Astrocyte (in vitro differentiated cells and primary cell): ENCODE measurements at regions not wholly inside any gene's neighbourhood (a gene's known extent, or its start where the extent isn't known, plus 50 kb on each side); places are given as distances from the start of the nearest gene placed in this dataset.

Experiments
- DNase-seq: peaks from one replicate; pipeline ENCODE4 v3.0.0-alpha.2; 2010; ENCODE audit warnings: low read depth
- FAIRE-seq: peaks from 2 replicates; lab custom pipeline; 2011; peaks lifted over from hg19 to GRCh38; lab: Jason Lieb, UNC
- H2AFZ ChIP-seq: 2 replicates; pipeline ENCODE4 v1.6.0; 2012; ENCODE audit warnings: low read depth, low read length, inconsistent platforms
- H3K27ac ChIP-seq: 2 replicates; pipeline ENCODE4 v1.5.1; 2011; ENCODE audit warnings: low read depth, low read length, inconsistent platforms
- H3K27me3 ChIP-seq: 2 replicates; pipeline ENCODE4 v1.6.0; 2011; ENCODE audit warnings: low read length, inconsistent platforms; ENCODE audit not compliant: insufficient read depth
- H3K36me3 ChIP-seq: 2 replicates; pipeline ENCODE4 v1.5.1; 2011; ENCODE audit warnings: low read length, inconsistent platforms; ENCODE audit not compliant: insufficient read depth
- H3K4me1 ChIP-seq: 2 replicates; pipeline ENCODE4 v1.5.1; 2011; ENCODE audit warnings: low read length, inconsistent platforms; ENCODE audit not compliant: insufficient read depth
- H3K4me2 ChIP-seq: 2 replicates; pipeline ENCODE4 v1.6.0; 2012; ENCODE audit warnings: low read length, inconsistent platforms
- H3K4me3 ChIP-seq: 2 replicates; pipeline ENCODE4 v1.5.1; 2011; ENCODE audit warnings: low read depth, mild to moderate bottlenecking, low read length, inconsistent platforms; ENCODE audit not compliant: insufficient read depth
- H3K79me2 ChIP-seq: 2 replicates; pipeline ENCODE4 v1.6.0; 2012; ENCODE audit warnings: mild to moderate bottlenecking, low read length, inconsistent platforms; ENCODE audit not compliant: insufficient read depth
- H3K9ac ChIP-seq: 2 replicates; pipeline ENCODE4 v1.6.0; 2012; ENCODE audit warnings: mild to moderate bottlenecking, low read length, inconsistent platforms
- H3K9me3 ChIP-seq: 2 replicates; pipeline ENCODE4 v1.5.1; 2012; ENCODE audit warnings: low read depth, mild to moderate bottlenecking, low read length, inconsistent platforms; ENCODE audit not compliant: insufficient read depth
- H4K20me1 ChIP-seq: 2 replicates; pipeline ENCODE4 v1.6.0; 2012; ENCODE audit warnings: low read length, inconsistent platforms; ENCODE audit not compliant: insufficient read depth
- H3K27ac Mint-ChIP-seq: one replicate; pipeline ENCODE4 v1.8.0; 2021; ENCODE audit warnings: mild to moderate bottlenecking, mixed read lengths; ENCODE audit not compliant: unreplicated experiment
- H3K27me3 Mint-ChIP-seq: one replicate; pipeline ENCODE4 v1.8.0; 2021; ENCODE audit warnings: low read depth, mixed read lengths; ENCODE audit not compliant: unreplicated experiment
- H3K36me3 Mint-ChIP-seq: one replicate; pipeline ENCODE4 v1.8.0; 2021; ENCODE audit warnings: low read depth, mixed read lengths; ENCODE audit not compliant: unreplicated experiment
- H3K4me1 Mint-ChIP-seq: one replicate; pipeline ENCODE4 v1.8.0; 2021; ENCODE audit warnings: low read depth, mixed read lengths; ENCODE audit not compliant: unreplicated experiment
- H3K4me3 Mint-ChIP-seq: one replicate; pipeline ENCODE4 v1.8.0; 2021; ENCODE audit warnings: mild to moderate bottlenecking, moderate library complexity, mixed read lengths; ENCODE audit not compliant: unreplicated experiment
- H3K9me3 Mint-ChIP-seq: one replicate; pipeline ENCODE4 v1.8.0; 2021; ENCODE audit warnings: mild to moderate bottlenecking, mixed read lengths; ENCODE audit not compliant: unreplicated experiment
- CTCF ChIP-seq: IDR thresholded peaks from 2 replicates; pipeline ENCODE4 v1.5.1; 2011; ENCODE audit warnings: low read depth, mild to moderate bottlenecking, inconsistent platforms, low read length, moderate library complexity; ENCODE audit not compliant: insufficient read depth
- EZH2 ChIP-seq: IDR thresholded peaks from 2 replicates; pipeline ENCODE4 v1.6.1; 2012; ENCODE audit warnings: mild to moderate bottlenecking, low read length, inconsistent platforms; ENCODE audit not compliant: insufficient read depth

GRCh38 chr7:91656541-91657482, 223.7 kb downstream of the MTERF1 start:
- peaks cover 5% of the 10 kb centered on the region for H3K27me3 Mint-ChIP-seq
- H3K4me1 Mint-ChIP-seq: peaks cover 11% of the 10 kb centered on the region
- Histone ChIP-seq H3K36me3 (no peaks in the 10 kb centered on the region), H3K9ac (no peak overlapping the region), H2AFZ (no peak overlapping the region), H3K4me3 (no peak overlapping the region), H3K79me2 (no peaks in the 10 kb centered on the region), H3K27me3 (no peaks in the 10 kb centered on the region), H4K20me1 (no peaks in the 10 kb centered on the region), H3K9me3 (no peaks in the 10 kb centered on the region), H3K27ac (no peak overlapping the region), H3K4me2 (no peak overlapping the region), H3K4me1 (peaks cover 7% of the 10 kb centered on the region)
- FAIRE-seq: no peak
- H3K4me3 Mint-ChIP-seq: no peak overlapping the region
- no peaks in the 10 kb centered on the region for H3K36me3 Mint-ChIP-seq
- peak overlapping the region; percentile 68 for H3K27ac Mint-ChIP-seq
- TF ChIP-seq CTCF (no peak), EZH2 (no peak)
- DNase-seq: peak; percentile 84
- no peaks in the 10 kb centered on the region for H3K9me3 Mint-ChIP-seq

GRCh38 chr7:91657483-91658071, 222.9 kb downstream of the MTERF1 start:
- Histone ChIP-seq H3K27ac (no peak overlapping the region), H3K4me2 (no peak overlapping the region)
- peak overlapping the region; percentile 68 for H3K27ac Mint-ChIP-seq

More at GRCh38 chr7:91657483-91658071, 222.9 kb downstream of the MTERF1 start:
- peak; percentile 69 for FAIRE-seq
- Histone ChIP-seq H3K4me3 (no peak overlapping the region), H3K9ac (no peak overlapping the region), H2AFZ (no peak overlapping the region), H3K27me3 (no peaks in the 10 kb centered on the region), H3K36me3 (no peaks in the 10 kb centered on the region), H3K9me3 (no peaks in the 10 kb centered on the region), H3K79me2 (no peaks in the 10 kb centered on the region), H3K4me1 (peaks cover 7% of the 10 kb centered on the region), H4K20me1 (no peaks in the 10 kb centered on the region)
- no peaks in the 10 kb centered on the region for H3K27me3 Mint-ChIP-seq
- no peak for TF ChIP-seq CTCF
- no peak for TF ChIP-seq EZH2
- peak; percentile 99 for DNase-seq
- no peaks in the 10 kb centered on the region for H3K36me3 Mint-ChIP-seq
- no peak overlapping the region for H3K4me3 Mint-ChIP-seq
- H3K9me3 Mint-ChIP-seq: no peaks in the 10 kb centered on the region
- H3K4me1 Mint-ChIP-seq: peaks cover 11% of the 10 kb centered on the region
